Endodermal cell (in vitro differentiated cells): ENCODE measurements at regions not wholly inside any gene's neighbourhood (a gene's known extent, or its start where the extent isn't known, plus 50 kb on each side); places are given as distances from the start of the nearest gene placed in this dataset.

ENCODE experiments used
- DNase-seq: peaks from one replicate; pipeline ENCODE4 v3.0.0-alpha.2; 2017
- H3K27ac ChIP-seq: 2 replicates; pipeline ENCODE4 v1.5.1; 2013; ENCODE audit warnings: mild to moderate bottlenecking, low read depth, low read length, moderate library complexity
- H3K27me3 ChIP-seq: 2 replicates; pipeline ENCODE4 v1.6.1; 2013; ENCODE audit warnings: mild to moderate bottlenecking, low read length, moderate library complexity; ENCODE audit not compliant: insufficient read depth, control insufficient read depth, poor library complexity, severe bottlenecking
- H3K36me3 ChIP-seq: 2 replicates; pipeline ENCODE4 v1.7.0; 2013; ENCODE audit warnings: mild to moderate bottlenecking, low read length, moderate library complexity; ENCODE audit not compliant: control insufficient read depth, insufficient read depth
- H3K4me1 ChIP-seq: one replicate; pipeline ENCODE4 v1.7.0; 2013; ENCODE audit warnings: low read length; ENCODE audit not compliant: control insufficient read depth, insufficient read depth
- H3K4me3 ChIP-seq: 2 replicates; pipeline ENCODE4 v1.5.1; 2013; ENCODE audit warnings: mild to moderate bottlenecking, low read length, moderate library complexity
- H3K9ac ChIP-seq: 2 replicates; pipeline ENCODE4 v1.6.1; 2013; ENCODE audit warnings: mild to moderate bottlenecking, low read length, moderate library complexity; ENCODE audit not compliant: poor library complexity, severe bottlenecking; ENCODE audit errors: extremely low read depth
- H3K9me3 ChIP-seq: 2 replicates; pipeline ENCODE4 v1.6.1; 2013; ENCODE audit warnings: mild to moderate bottlenecking, low read length, moderate library complexity; ENCODE audit not compliant: control insufficient read depth
- H3K27ac Mint-ChIP-seq: 2 replicates; pipeline ENCODE4 v1.8.0; 2020; ENCODE audit warnings: mixed read lengths
- H3K27me3 Mint-ChIP-seq: 2 replicates; pipeline ENCODE4 v1.8.0; 2021; ENCODE audit warnings: mild to moderate bottlenecking, mixed read lengths; ENCODE audit not compliant: insufficient read depth
- H3K36me3 Mint-ChIP-seq: 2 replicates; pipeline ENCODE4 v1.8.0; 2020; ENCODE audit warnings: low read depth, mixed read lengths
- H3K4me1 Mint-ChIP-seq: 2 replicates; pipeline ENCODE4 v1.8.0; 2020; ENCODE audit warnings: mixed read lengths
- H3K4me3 Mint-ChIP-seq: 2 replicates; pipeline ENCODE4 v1.8.0; 2020; ENCODE audit warnings: mild to moderate bottlenecking, moderate library complexity, mixed read lengths
- H3K9me3 Mint-ChIP-seq: 2 replicates; pipeline ENCODE4 v1.8.0; 2020; ENCODE audit warnings: mild to moderate bottlenecking, mixed read lengths
- CTCF ChIP-seq: fragments of 200-600 bp; sonication (generic); conservative IDR thresholded peaks from 2 replicates; pipeline ENCODE4 v1.5.0; 2021; ENCODE audit warnings: antibody characterized with exemption, mild to moderate bottlenecking
- WGBS, 2 experiments: methylation state at CpG; one replicate each; pipeline versions ENCODE4 v1.1.5 to v1.1.7; 2013; ENCODE audit warnings: missing lambda C conversion rate in 2 of 2, mixed read lengths in 1 of 2; ENCODE audit not compliant: insufficient coverage in 1 of 2, insufficient read length in 1 of 2; 5-methylcytosine and 5-hydroxymethylcytosine counted together

GRCh38 chrX:78496483-78496882 is 162.6 kb downstream of the RTL3 start:
- H3K9me3 Mint-ChIP-seq = peaks cover 43% of the 10 kb centered on the region
- H3K27ac Mint-ChIP-seq = no peak overlapping the region
- no peaks in the 10 kb centered on the region for H3K36me3 ChIP-seq
- TF ChIP-seq CTCF = no peak
- 80% methylated on average over 1 of the region's 2 CpGs; no CpG with 5 or more reads in 1 of the 2 experiments for WGBS, 2 experiments
- H3K27me3 Mint-ChIP-seq = no peaks in the 10 kb centered on the region
- H3K9me3 ChIP-seq = no peaks in the 10 kb centered on the region
- H3K4me3 Mint-ChIP-seq = no peak overlapping the region
- peaks cover 6% of the 10 kb centered on the region for H3K4me1 Mint-ChIP-seq
- H3K4me1 ChIP-seq = no peaks in the 10 kb centered on the region
- H3K9ac ChIP-seq = no peak overlapping the region
- no peak overlapping the region for H3K27ac ChIP-seq
- no peaks in the 10 kb centered on the region for H3K27me3 ChIP-seq
- no peak for DNase-seq
- H3K4me3 ChIP-seq = no peak overlapping the region
- no peaks in the 10 kb centered on the region for H3K36me3 Mint-ChIP-seq

GRCh38 chrX:78493180-78493579 is 165.8 kb upstream of the CYSLTR1 start:
- H3K9me3 Mint-ChIP-seq = peaks cover 48% of the 10 kb centered on the region
- no peaks in the 10 kb centered on the region for H3K4me1 ChIP-seq
- H3K4me3 ChIP-seq = no peak overlapping the region
- no peak overlapping the region for H3K4me3 Mint-ChIP-seq
- DNase-seq = no peak
- WGBS, 2 experiments = 93% methylated on average over 2 of the region's 2 CpGs; no CpG with 5 or more reads in 1 of the 2 experiments
- H3K27ac ChIP-seq = no peak overlapping the region
- no peaks in the 10 kb centered on the region for H3K36me3 Mint-ChIP-seq
- H3K9me3 ChIP-seq = no peaks in the 10 kb centered on the region
- H3K4me1 Mint-ChIP-seq = peaks cover 6% of the 10 kb centered on the region
- H3K27ac Mint-ChIP-seq = no peak overlapping the region
- H3K27me3 ChIP-seq = no peaks in the 10 kb centered on the region
- no peak overlapping the region for H3K9ac ChIP-seq
- H3K36me3 ChIP-seq = no peaks in the 10 kb centered on the region
- H3K27me3 Mint-ChIP-seq = no peaks in the 10 kb centered on the region
- no peak for TF ChIP-seq CTCF

GRCh38 chrX:78476701-78477100 is 149.3 kb upstream of the CYSLTR1 start:
- H3K27ac Mint-ChIP-seq = no peak overlapping the region
- Histone ChIP-seq H3K9ac (no peak overlapping the region), H3K9me3 (no peaks in the 10 kb centered on the region), H3K36me3 (no peaks in the 10 kb centered on the region), H3K27me3 (no peaks in the 10 kb centered on the region), H3K27ac (no peak overlapping the region), H3K4me3 (no peak overlapping the region), H3K4me1 (no peaks in the 10 kb centered on the region)
- H3K4me3 Mint-ChIP-seq = no peak overlapping the region
- no peaks in the 10 kb centered on the region for H3K36me3 Mint-ChIP-seq
- no peaks in the 10 kb centered on the region for H3K27me3 Mint-ChIP-seq
- H3K9me3 Mint-ChIP-seq = peaks cover 48% of the 10 kb centered on the region
- no peaks in the 10 kb centered on the region for H3K4me1 Mint-ChIP-seq
- no peak for DNase-seq
- no peak for TF ChIP-seq CTCF
- WGBS, 2 experiments = 100% methylated on average over 1 of the region's 2 CpGs; no CpG with 5 or more reads in 1 of the 2 experiments
